GM19351 (cell line): ENCODE measurements at regions not wholly inside any gene's neighbourhood (a gene's known extent, or its start where the extent isn't known, plus 50 kb on each side); places are given as distances from the start of the nearest gene placed in this dataset.
A peak's percentile ranks its signal among the peaks of the same experiment; 100 is the strongest.
"Not testable (repeated sequence)": the region's sequence is repeated elsewhere in the genome, so short reads cannot be mapped to it uniquely, and the experiment has no call there.

Experiments used
- ATAC-seq: cut with Tn5 transposase; IDR thresholded peaks from one replicate; pipeline ENCODE4 v1.9.1; 2021; ENCODE audit warnings: mild to moderate bottlenecking, moderate library complexity; ENCODE audit not compliant: unreplicated experiment

- ATAC-seq = not testable (repeated sequence)
These were observed 218.3 kb downstream of the SYK start for GRCh38 chr9:91019871-91020270.

GRCh38 chr9:91021656-91022055 is 220.0 kb downstream of the SYK start:
- ATAC-seq = not testable (repeated sequence)

GRCh38 chr9:91023741-91024140 is 222.1 kb downstream of the SYK start:
- ATAC-seq = no peak

GRCh38 chr9:91024841-91025240 is 223.2 kb downstream of the SYK start:
- no peak for ATAC-seq

GRCh38 chr9:91025856-91026255 is 224.2 kb downstream of the SYK start:
- ATAC-seq = no peak

- no peak for ATAC-seq
These were observed 224.6 kb downstream of the SYK start for GRCh38 chr9:91026266-91026665.

- ATAC-seq = no peak
These were observed 225.4 kb downstream of the SYK start for GRCh38 chr9:91027005-91027404.

GRCh38 chr9:91028166-91028827 is 226.7 kb downstream of the SYK start:
- no peak for ATAC-seq

- no peak for ATAC-seq
These were observed 228.2 kb downstream of the SYK start for GRCh38 chr9:91029650-91030361.

- ATAC-seq = no peak
These were observed 230.5 kb downstream of the SYK start for GRCh38 chr9:91032121-91032531.

- ATAC-seq = no peak
These were observed 231.7 kb downstream of the SYK start for GRCh38 chr9:91033270-91033669.

- ATAC-seq = no peak
These were observed 232.2 kb downstream of the SYK start for GRCh38 chr9:91033797-91034196.

GRCh38 chr9:91034521-91034920 is 232.9 kb downstream of the SYK start:
- no peak for ATAC-seq

GRCh38 chr9:91034976-91035824 is 233.6 kb downstream of the SYK start:
- ATAC-seq = peak; percentile 54

GRCh38 chr9:91035825-91036208 is 234.2 kb downstream of the SYK start:
- no peak for ATAC-seq

GRCh38 chr9:91036356-91036755 is 234.7 kb downstream of the SYK start:
- no peak for ATAC-seq

- ATAC-seq = no peak
These were observed 235.3 kb downstream of the SYK start for GRCh38 chr9:91036826-91037510.

- ATAC-seq = no peak
These were observed 236.2 kb downstream of the SYK start for GRCh38 chr9:91037511-91038482.

GRCh38 chr9:91038483-91039124 is 237.0 kb downstream of the SYK start:
- no peak for ATAC-seq
